Uterus (tissue), 3 donors: ENCODE measurements at regions not wholly inside any gene's neighbourhood (a gene's known extent, or its start where the extent isn't known, plus 50 kb on each side); places are given as distances from the start of the nearest gene placed in this dataset.

Experiments
- DNase-seq, 2 donors: peaks; one replicate each; pipeline ENCODE4 v3.0.0-alpha.2; 2019 to 2020
- H3K27ac ChIP-seq, 2 donors: fragments of 200-600 bp; sonication (generic); 1 replicate in 1 of 2; 2 replicates in 1 of 2; pipeline ENCODE4 v1.5.1; 2016 to 2018
- H3K27me3 ChIP-seq, 2 donors: fragments of 200-600 bp; sonication (generic); one replicate each; pipeline ENCODE4 v1.5.1; 2018 to 2019; ENCODE audit warnings: control low read depth in 1 of 2
- H3K36me3 ChIP-seq, 2 donors: fragments of 200-600 bp; sonication (generic); one replicate each; pipeline ENCODE4 v1.5.1; 2019; ENCODE audit warnings: control low read depth in 1 of 2
- H3K4me1 ChIP-seq, 2 donors: fragments of 200-600 bp; sonication (generic); one replicate each; pipeline ENCODE4 v1.5.1; 2018 to 2019; ENCODE audit warnings: control low read depth in 1 of 2
- H3K4me3 ChIP-seq, 2 donors: fragments of 200-600 bp; sonication (generic); 1 replicate in 1 of 2; 2 replicates in 1 of 2; pipeline ENCODE4 v1.5.1; 2018 to 2019; ENCODE audit warnings: mild to moderate bottlenecking in 1 of 2
- H3K9me3 ChIP-seq, 2 donors: fragments of 200-600 bp; sonication (generic); one replicate each; pipeline ENCODE4 v1.5.1; 2019; ENCODE audit warnings: control low read depth in 1 of 2
- CTCF ChIP-seq, 4 experiments: fragments of 200-600 bp in 2 of 4; fragments of 450-650 bp in 2 of 4; sonication (generic) in 2 of 4; IDR thresholded peaks; one replicate each; pipeline ENCODE4 v1.5.1; 2016 to 2019; ENCODE audit warnings: antibody characterized with exemption in 4 of 4, mild to moderate bottlenecking in 2 of 4, moderate library complexity in 1 of 4
- POLR2A ChIP-seq, 2 donors: fragments of 450-650 bp; IDR thresholded peaks; one replicate each; pipeline ENCODE4 v1.6.1; 2016; ENCODE audit warnings: antibody characterized with exemption in 2 of 2, mild to moderate bottlenecking in 1 of 2, moderate library complexity in 1 of 2
- intact Hi-C: fragments of 100-400 bp; cut with DNase I; formaldehyde crosslinking; loops from one replicate; pipeline ENCODE4 v1.15.1; 2023; ENCODE audit warnings: low total_unique reads
- donor health status: DM: yes; HTN: yes; CAD: no.

GRCh38 chr5:117679046-117679445 lies 1104.4 kb upstream of the SEMA6A start:
- Histone ChIP-seq H3K27me3 (no peaks in the 10 kb centered on the region), H3K36me3 (no peaks in the 10 kb centered on the region), H3K27ac (no peak overlapping the region), H3K4me1 (no peaks in the 10 kb centered on the region), H3K4me3 (no peak overlapping the region), H3K9me3 (no peaks in the 10 kb centered on the region)
- DNase-seq = no peak
- intact Hi-C loops = no loop called here
- TF ChIP-seq POLR2A (IDR thresholded peaks at IDR 0.05) = no peak
- no peak for TF ChIP-seq CTCF (IDR thresholded peaks at IDR 0.05)

GRCh38 chr5:117675646-117676045 lies 1101.0 kb upstream of the SEMA6A start:
- Histone ChIP-seq H3K4me3 (no peak overlapping the region), H3K9me3 (no peaks in the 10 kb centered on the region), H3K36me3 (no peaks in the 10 kb centered on the region), H3K27me3 (no peaks in the 10 kb centered on the region), H3K27ac (no peak overlapping the region), H3K4me1 (no peaks in the 10 kb centered on the region)
- no peak for DNase-seq
- TF ChIP-seq POLR2A (IDR thresholded peaks at IDR 0.05) (no peak), CTCF (IDR thresholded peaks at IDR 0.05) (no peak)
- intact Hi-C loops = no loop called here

- no peak for TF ChIP-seq POLR2A (IDR thresholded peaks at IDR 0.05)
- no peak for TF ChIP-seq CTCF (IDR thresholded peaks at IDR 0.05)
- no peaks in the 10 kb centered on the region for H3K4me1 ChIP-seq
- H3K4me3 ChIP-seq = no peak overlapping the region
- no peaks in the 10 kb centered on the region for H3K27me3 ChIP-seq
- no peak overlapping the region for H3K27ac ChIP-seq
- DNase-seq = no peak
- no peaks in the 10 kb centered on the region for H3K9me3 ChIP-seq
- H3K36me3 ChIP-seq = no peaks in the 10 kb centered on the region
- intact Hi-C loops = no loop called here
Measured at GRCh38 chr5:117671551-117671950, 1096.9 kb upstream of the SEMA6A start.

GRCh38 chr5:117667105-117667504 lies 1092.5 kb upstream of the SEMA6A start:
- Histone ChIP-seq H3K4me3 (no peak overlapping the region), H3K36me3 (no peaks in the 10 kb centered on the region), H3K27ac (no peak overlapping the region), H3K4me1 (no peaks in the 10 kb centered on the region), H3K27me3 (no peaks in the 10 kb centered on the region), H3K9me3 (no peaks in the 10 kb centered on the region)
- intact Hi-C loops = no loop called here
- no peak for DNase-seq
- TF ChIP-seq POLR2A (IDR thresholded peaks at IDR 0.05) (no peak), CTCF (IDR thresholded peaks at IDR 0.05) (no peak)

- Histone ChIP-seq H3K27me3 (no peaks in the 10 kb centered on the region), H3K4me3 (no peak overlapping the region), H3K27ac (no peak overlapping the region), H3K4me1 (no peaks in the 10 kb centered on the region), H3K9me3 (no peaks in the 10 kb centered on the region), H3K36me3 (no peaks in the 10 kb centered on the region)
- DNase-seq = no peak
- TF ChIP-seq POLR2A (IDR thresholded peaks at IDR 0.05) (no peak), CTCF (IDR thresholded peaks at IDR 0.05) (no peak)
- intact Hi-C loops = no loop called here
Measured at GRCh38 chr5:117665121-117665520, 1090.5 kb upstream of the SEMA6A start.
